Bronchial epithelial cell (primary cell): ENCODE measurements at regions not wholly inside any gene's neighbourhood (a gene's known extent, or its start where the extent isn't known, plus 50 kb on each side); places are given as distances from the start of the nearest gene placed in this dataset.

Experiments used
- DNase-seq: peaks from one replicate; pipeline ENCODE4 v3.0.0-alpha.2; 2010; ENCODE audit warnings: low read depth
- FAIRE-seq: peaks from 2 replicates; lab custom pipeline; 2011; peaks lifted over from hg19 to GRCh38; lab: Jason Lieb, UNC
- H3K27me3 ChIP-seq: 2 replicates; pipeline ENCODE4 v1.5.1; 2011; ENCODE audit warnings: low read length; ENCODE audit not compliant: control insufficient read depth, insufficient read depth
- H3K36me3 ChIP-seq: 2 replicates; pipeline ENCODE4 v1.5.1; 2011; ENCODE audit warnings: low read length; ENCODE audit not compliant: control insufficient read depth, insufficient read depth
- H3K4me3 ChIP-seq: 2 replicates; pipeline ENCODE4 v1.5.1; 2011; ENCODE audit warnings: mild to moderate bottlenecking, low read depth, low read length, control low read depth
- TF ChIP-seq, protein P1 (sequence below): IDR thresholded peaks from 2 replicates; pipeline ENCODE4 v1.5.1; 2011; ENCODE audit warnings: mild to moderate bottlenecking, moderate library complexity, low read length, control low read depth, inconsistent platforms; ENCODE audit not compliant: insufficient read depth, severe bottlenecking

DNA sequence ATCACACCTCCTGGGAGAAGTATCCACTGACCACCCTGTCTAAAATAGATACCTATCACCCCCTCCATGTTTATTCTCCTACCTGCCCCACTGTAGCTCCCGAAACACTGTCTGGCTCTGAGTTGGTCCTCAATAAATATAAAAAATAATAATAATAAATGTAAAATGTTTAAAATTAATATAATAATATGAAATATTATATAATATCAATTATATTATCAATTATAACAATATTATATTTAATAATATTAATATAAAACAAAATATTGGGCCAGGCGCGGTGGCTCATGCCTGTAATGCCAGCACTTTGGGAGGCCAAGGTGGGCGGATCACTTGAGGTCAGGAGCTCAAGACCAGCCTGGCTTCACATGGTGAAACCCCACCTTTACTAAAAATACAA is 52.3 kb upstream of the TIAM1 start:
- Histone ChIP-seq H3K4me3 (no peak overlapping the region), H3K27me3 (no peaks in the 10 kb centered on the region), H3K36me3 (no peaks in the 10 kb centered on the region)
- TF ChIP-seq, protein P1, sequence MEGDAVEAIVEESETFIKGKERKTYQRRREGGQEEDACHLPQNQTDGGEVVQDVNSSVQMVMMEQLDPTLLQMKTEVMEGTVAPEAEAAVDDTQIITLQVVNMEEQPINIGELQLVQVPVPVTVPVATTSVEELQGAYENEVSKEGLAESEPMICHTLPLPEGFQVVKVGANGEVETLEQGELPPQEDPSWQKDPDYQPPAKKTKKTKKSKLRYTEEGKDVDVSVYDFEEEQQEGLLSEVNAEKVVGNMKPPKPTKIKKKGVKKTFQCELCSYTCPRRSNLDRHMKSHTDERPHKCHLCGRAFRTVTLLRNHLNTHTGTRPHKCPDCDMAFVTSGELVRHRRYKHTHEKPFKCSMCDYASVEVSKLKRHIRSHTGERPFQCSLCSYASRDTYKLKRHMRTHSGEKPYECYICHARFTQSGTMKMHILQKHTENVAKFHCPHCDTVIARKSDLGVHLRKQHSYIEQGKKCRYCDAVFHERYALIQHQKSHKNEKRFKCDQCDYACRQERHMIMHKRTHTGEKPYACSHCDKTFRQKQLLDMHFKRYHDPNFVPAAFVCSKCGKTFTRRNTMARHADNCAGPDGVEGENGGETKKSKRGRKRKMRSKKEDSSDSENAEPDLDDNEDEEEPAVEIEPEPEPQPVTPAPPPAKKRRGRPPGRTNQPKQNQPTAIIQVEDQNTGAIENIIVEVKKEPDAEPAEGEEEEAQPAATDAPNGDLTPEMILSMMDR: no peak
- no peak for DNase-seq
- no peak for FAIRE-seq

DNA sequence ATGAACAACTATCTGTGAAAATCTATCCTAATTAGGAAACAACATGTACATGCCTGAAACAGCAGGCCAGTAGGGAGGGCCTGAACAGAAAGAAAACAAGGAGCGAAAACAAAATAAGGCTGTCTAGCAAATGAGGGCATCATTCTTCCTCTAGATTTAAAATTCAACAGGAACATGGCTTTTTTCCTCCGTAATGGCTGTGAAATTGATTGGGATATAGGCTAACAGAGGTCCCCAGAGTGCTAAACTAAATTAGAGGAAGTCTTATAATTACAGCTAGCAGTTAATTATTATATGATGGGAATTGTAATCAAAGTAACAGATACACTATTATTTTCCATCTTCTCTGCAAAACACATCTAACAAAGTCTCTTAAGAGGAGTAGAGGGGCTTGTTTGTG is 51.7 kb upstream of the TIAM1 start:
- DNase-seq (no peak), FAIRE-seq (no peak)
- Histone ChIP-seq H3K4me3 (no peak overlapping the region), H3K27me3 (no peaks in the 10 kb centered on the region), H3K36me3 (no peaks in the 10 kb centered on the region)
- TF ChIP-seq, protein P1: no peak

DNA sequence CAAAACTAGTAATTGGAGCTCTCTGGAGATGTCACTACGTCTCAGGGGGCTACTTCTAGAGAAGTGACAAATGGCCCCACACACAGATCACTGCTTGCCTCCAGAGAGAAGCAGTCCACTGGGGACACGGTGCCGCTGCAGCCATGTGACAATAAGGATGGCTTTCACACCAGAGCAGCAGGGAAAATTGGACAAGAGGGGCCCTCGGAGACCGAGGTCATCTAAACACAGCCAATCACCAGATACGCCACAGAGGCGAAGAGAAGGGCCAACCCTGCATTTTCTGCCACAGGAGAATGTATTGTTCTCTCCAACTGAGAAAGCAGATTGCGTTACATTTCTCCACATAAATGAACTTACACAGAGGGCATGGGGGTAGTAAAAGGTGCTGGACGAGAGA is 51.2 kb upstream of the TIAM1 start:
- TF ChIP-seq, protein P1: no peak

DNA sequence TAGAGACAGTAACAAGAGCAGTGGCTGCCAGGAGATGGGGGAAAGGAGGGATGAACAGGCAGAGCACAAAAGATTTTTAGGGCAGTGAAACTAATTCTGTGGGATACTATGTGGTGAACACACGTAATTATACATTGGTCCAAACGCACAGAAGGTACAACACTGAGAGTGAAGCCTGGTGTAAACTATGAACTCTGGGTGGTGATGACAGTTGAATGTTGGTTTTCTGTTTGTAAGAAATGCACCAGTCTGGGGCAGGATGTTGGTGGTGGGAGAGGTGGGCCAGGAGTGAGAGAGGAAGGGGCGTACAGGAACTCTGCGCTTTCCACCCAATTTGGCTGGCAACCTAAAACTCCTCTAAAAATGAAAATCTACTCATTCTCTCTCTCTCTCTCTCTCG is 50.2 kb upstream of the TIAM1 start:
- Histone ChIP-seq H3K36me3 (no peaks in the 10 kb centered on the region), H3K27me3 (no peaks in the 10 kb centered on the region), H3K4me3 (no peak overlapping the region)
- no peak for DNase-seq
- TF ChIP-seq, protein P1: no peak
- no peak for FAIRE-seq

More for the DNA sequence above, 51.2 kb upstream of the TIAM1 start:
- no peak for FAIRE-seq
- H3K27me3 ChIP-seq: no peaks in the 10 kb centered on the region
- no peaks in the 10 kb centered on the region for H3K36me3 ChIP-seq
- H3K4me3 ChIP-seq: no peak overlapping the region
- no peak for DNase-seq
